Heart left ventricle (tissue), 13 donors: ENCODE measurements at regions not wholly inside any gene's neighbourhood (a gene's known extent, or its start where the extent isn't known, plus 50 kb on each side); places are given as distances from the start of the nearest gene placed in this dataset.

Experiments used
- CTCF ChIP-seq, 12 donors: fragments of 200-600 bp; sonication (generic) in 4 of 12; IDR thresholded peaks; one replicate each; pipeline versions ENCODE4 v1.5.0 to v1.8.0; 2018 to 2022; ENCODE audit warnings: antibody characterized with exemption in 12 of 12, mild to moderate bottlenecking in 5 of 12
- POLR2A ChIP-seq, 2 donors: fragments of 450-650 bp; IDR thresholded peaks; one replicate each; pipeline ENCODE4 v1.6.1; 2017; ENCODE audit warnings: antibody characterized with exemption in 2 of 2, mild to moderate bottlenecking in 2 of 2, moderate library complexity in 2 of 2
- donor health status: ischemic (EF 13 %, LVEDD 7.1; RV severe dilation, severe dysfunction).
- donor health status: DM: no; HTN: yes; CAD: no.
- donor health status: DM: no; HTN: no; CAD: no.
- donor health status: ischemic (EF 25% LVEDD 6.9; RV normal size, moderate dysfunction).
- donor health status: ischemic (EF 25% LVEDD 5.7; RV mildly dilated, moderate dysfunction).
- donor health status: ischemic (EF 35%, LVEDD 5.7; RV mildly dilated, moderate dysfunction).
- donor health status: nonischemic (EF 11% LVEDD 7.7; RV severe dilation, severe dysfunction).
- donor health status: DM: yes; HTN: yes; CAD: no.
- donor health status: PGD.
- donor health status: ischemic (EF 29% LVEDD 5.4; RV normal size, mild dysfunction).
- donor health status: nonischemic (EF 23%, LVEDD 6.1; RV moderate dilation, normal function).

- TF ChIP-seq POLR2A (IDR thresholded peaks at IDR 0.05) (no peak), CTCF (IDR thresholded peaks at IDR 0.05) (no peak)
These were observed 181.7 kb upstream of the ZC3H12C start for GRCh38 chr11:109911488-109911887.
